NCI-H2196 (cell line): ENCODE measurements at regions not wholly inside any gene's neighbourhood (a gene's known extent, or its start where the extent isn't known, plus 50 kb on each side); places are given as distances from the start of the nearest gene placed in this dataset.
"Not testable (repeated sequence)": the region's sequence is repeated elsewhere in the genome, so short reads cannot be mapped to it uniquely, and the experiment has no call there.

Source experiments
- DNase-seq: peaks from one replicate; lab custom pipeline; 2025; ENCODE audit not compliant: unreplicated experiment; lab: John Stamatoyannopoulos, UW

DNA sequence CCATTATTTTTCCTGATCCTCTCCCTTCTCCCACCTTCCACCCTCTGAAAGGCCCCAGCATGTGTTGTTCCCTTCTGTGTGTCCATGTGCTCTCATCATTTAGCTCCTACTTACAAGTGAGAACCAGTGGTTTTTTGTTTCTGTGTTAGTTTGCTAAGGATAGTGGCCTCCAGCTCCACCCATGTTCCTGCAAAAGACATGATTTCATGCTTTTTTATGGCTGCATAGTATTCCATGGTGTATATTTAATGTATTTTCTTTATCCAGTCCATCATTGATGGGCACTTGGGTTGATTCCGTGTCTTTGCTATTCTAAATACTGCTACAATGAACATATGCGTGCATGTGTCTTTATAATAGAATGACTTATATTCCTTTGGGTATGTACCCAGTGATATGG lies 89.4 kb upstream of the C1orf174 start:
- DNase-seq, result no peak

DNA sequence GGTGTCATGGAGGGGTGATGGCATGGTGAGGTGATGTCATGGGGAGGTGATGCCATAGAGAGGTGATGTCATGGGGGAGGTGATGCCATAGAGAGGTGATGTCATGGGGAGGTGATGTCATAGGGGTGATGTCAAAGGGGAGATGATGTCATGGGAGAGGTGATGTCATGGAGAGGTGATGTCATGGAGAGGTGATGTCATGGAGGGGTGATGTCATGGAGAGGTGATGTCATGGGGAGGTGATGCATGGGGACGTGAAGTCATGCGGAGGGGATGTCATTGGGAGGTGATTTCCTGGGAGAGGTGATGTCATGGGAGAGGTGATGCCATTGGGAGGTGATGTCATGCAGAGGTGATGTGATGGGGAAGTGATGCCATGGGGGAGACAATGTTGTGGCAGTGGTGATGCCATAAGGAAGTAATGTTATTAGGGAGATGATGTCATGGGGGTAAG lies 92.1 kb upstream of the C1orf174 start:
- DNase-seq, result peak; percentile 7

DNA sequence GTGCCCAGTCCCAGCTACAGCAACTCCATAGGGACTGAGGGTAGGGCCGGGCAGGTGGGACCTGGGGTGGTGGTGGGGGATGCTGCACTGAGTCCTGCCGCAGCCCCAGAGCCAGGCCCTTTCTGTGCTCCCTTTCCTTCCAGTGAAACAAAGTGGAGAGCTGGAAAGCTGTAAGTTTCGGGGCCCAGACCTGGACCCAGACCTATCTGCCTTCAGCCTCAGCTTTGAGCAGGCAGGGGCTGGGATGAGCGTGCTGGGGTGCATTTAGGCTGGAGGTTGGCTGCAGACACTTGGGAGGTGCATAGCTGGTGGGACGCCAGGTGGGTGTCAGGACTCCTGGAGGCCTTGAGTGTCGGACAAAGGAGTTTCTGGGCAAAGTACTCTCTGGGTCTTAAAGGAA lies 92.7 kb upstream of the C1orf174 start:
- no peak for DNase-seq

DNA sequence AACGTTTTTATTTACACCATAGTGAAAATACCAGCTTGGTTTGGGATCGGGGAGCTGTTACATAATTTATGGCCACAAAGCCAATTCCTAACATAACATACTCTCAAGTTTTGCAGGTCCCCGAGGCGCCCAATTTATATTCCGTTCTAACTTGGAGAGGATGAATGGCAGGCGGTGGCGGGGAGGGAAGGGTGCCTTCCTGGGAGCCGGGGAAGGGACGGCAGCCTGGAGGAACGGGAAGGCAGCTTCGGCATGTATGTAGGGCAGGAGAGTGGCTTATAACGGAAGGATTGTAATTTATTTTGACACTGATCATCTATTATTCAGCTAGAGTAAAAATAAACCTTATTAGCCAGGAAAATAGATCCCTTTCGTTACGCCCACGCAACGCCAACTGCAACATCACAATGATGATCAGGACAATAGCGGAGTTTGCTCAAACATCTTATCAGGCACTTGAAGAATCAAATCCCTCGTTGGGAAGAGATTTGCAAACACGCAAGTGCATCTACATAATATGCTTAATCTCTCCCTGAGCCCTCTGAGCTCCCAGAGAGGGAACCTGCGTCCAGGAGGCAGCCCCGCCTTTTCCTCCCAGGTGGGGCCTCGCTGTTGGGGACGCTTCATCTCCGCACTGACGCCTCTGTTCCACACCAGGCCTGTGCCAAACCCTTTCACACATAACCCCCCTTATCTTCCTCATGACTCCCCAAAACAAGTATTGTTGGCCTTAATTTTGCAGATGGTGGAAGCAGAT lies 93.7 kb upstream of the C1orf174 start:
- DNase-seq, result no peak

DNA sequence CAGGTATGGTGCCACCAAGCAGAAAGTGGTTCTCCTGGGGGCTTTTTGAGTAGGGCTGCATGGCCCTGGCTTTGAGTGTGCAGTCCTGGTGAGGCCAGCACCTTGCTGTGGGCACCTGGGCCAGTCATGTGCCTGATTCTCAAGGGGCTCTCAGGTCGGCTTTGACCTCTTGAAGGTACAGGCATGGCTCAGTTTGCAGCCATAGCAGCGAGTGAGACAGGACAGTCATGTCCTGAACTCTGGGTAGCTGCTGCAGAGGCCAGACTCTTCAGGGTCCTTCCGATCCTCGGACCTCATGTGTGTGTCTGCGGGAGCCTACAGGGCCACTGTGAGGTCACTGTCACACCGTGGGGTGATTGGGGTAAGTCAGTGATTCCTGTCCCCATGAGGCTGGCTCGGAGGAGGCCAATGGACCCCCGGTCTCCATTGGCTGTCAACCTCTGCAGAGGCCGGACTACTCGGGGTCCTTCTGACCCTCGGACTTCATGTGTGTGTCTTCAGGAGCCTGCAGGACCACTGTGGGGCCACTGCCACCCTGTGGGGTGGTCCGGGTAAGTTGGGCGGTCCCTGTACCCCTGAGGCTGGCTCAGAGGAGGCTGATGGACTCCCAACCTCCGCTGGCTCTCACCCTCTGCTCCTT lies 95.2 kb upstream of the C1orf174 start:
- no peak for DNase-seq

DNA sequence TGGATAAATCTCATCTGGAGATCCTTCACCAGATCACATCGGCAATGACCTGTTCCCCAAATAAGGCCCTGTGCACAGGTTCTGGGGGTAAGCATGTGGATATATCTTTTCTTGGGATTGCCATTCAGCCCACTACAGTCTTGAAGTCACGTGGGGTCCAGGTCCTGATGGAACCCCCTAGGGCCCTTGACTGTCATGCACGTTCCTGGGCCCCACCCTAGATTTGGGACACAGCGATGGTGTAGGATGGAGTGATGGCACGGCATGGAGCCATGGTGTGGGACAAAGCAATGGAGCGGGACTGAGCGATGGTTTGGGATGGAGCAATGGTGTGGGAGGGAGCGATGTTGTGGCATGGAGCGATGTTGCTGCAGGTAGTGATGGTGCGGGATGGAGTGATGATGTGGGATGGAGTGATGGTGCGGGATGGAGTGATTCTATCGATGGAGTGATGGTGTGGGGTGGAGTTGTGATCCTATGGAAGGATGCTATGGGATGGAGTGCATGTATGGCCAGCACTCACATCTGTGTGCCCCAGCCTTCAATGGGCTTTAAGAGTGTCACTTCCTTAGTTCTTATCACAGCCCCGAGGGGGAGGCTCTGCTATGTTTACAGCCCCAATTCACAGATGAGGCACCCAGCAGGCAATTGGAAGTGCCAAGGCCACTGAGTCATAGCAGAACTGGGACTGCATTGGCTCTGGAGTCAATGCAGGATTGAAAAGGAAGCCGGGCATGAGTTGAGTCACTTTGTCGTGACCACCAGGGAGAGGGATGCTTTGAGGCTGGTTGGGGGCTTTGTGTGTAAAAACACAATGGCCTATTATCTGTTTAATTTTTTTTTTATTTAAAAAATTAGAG lies 97.0 kb upstream of the C1orf174 start:
- no peak for DNase-seq

DNA sequence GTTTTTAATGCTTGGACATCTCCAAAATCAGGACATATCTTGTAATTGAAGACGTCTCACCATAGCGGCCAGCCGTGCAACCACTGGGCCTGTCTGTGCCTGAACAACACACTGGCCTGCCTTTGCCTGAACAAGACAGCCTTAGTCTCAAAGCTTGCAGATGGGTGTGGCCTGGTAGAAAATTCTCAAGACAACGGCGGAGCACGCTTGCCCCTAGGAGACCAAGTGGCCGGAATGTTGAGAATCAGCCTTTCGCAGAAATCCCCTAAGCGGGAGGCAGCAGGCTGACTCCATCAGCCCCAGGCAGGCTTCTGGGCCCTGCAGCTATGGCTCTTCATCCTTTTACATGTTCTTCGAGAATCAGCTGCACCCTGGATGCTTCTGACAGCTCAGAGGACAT lies 98.0 kb upstream of the C1orf174 start:
- DNase-seq, result no peak

DNA sequence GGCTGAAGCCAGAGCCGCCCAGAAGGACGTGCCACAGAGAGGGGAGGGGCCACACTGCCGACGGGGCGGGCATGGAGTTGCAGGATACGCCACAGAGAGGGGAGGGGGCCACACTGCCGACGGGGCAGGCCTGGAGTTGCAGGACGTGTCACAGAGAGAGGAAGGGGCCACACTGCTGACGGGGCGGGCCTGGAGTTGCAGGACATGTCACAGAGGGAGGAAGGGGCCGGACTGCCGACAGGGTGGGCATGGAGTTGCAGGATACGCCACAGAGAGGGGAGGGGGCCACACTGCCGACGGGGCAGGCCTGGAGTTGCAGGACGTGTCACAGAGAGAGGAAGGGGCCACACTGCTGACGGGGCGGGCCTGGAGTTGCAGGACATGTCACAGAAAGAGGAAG lies 99.4 kb upstream of the C1orf174 start:
- not testable (repeated sequence) for DNase-seq

DNA sequence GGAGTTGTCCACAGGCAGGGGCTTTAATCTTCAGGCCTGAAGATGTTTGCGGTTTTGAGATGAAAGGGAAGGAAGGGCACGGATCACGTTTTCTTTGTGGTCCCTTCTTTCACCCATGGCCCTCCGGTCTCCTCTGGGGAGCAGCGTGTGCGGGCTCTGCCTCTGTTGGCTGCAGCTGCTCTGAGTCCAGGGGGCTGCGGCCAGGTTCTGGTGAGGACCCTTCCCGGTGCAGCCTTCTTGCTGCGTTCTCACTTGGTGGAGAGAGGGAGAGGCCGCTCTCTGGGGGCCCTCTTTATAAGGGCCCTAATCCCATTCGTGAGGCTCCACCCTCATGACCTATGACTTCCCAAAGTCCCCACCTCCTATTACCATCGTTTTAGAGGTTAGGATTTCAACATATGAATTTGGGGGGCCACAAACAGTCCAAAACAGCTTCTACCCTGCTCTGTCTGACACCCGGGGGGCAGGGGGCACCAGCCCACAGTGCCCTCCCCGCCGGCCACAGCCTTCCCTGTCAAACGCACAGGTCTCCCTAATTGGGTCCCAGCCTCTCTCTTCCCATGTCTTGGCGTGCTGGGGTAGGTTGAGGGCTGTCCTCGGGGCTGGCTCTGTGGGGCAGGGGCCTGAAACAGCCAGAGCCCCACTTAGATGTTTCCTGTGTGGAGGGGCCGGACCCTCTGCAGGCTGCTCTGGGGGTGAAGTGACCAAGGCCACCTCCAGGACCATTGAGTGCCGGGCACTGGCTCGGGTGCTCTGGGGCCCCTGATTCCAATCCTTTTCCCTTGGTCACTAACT lies 100.1 kb upstream of the C1orf174 start:
- no peak for DNase-seq

DNA sequence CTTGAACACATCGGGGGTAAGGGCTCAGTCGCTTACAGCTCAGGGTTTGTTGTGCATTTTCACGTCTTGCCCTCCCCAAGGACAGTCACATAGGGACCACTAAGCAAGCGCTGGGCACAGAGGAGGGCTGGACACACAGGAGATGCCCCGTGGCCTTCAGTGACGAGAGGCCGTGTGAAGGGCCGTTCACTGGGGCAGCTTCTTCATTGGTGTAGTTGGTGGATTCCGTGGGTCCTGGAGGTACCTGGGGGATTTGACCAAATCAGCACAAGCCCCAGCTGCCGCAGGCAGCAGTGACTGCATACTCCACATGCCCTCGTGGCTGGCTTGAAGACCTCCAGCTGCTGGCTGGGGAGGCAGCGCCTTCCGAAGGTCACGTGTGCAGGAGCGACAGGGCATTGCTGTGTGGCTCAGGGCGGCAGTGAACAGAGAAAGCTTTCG lies 100.8 kb upstream of the C1orf174 start:
- DNase-seq, result no peak

DNA sequence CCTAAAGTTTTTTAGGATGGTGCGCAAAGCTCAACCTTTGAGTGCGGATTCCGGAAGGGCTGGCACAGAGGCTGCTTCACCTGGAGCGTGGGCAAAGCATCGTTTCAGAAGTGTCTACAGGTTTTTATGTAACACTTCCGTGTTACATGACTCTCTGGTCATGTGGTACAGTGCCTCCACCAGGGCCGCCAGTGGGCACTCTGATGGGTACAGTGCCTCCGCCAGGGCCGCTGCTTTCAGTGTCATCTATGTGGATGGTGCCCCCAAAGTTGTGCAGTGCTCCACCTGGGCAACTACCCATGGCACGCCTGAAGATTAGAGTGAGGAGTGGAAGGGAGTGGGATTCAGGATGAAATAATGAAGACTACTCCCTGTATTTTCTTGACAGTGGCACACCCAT lies 101.4 kb upstream of the C1orf174 start:
- DNase-seq, result no peak

DNA sequence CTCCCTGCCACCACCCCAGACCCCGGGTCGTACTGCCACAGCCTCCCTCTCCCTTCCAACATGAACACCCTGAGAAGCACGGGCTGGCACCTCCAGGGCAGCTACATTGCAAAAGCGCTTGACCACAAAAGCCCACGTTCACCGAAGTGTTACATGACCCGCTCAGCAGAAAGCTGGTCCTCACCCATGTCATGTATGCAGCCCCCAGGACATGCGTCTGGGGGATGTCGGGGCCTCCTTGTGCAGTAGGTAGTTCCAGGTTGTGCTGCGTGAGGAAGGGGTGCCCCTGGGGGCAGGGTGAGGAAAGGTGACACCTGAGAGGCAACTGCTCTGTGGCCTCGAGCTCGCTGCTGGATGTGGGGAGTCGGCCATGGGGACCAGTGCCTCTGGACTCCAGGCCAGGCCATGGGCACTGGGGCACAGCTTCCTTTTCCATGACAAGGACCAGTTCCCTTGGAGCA lies 102.0 kb upstream of the C1orf174 start:
- no peak for DNase-seq

DNA sequence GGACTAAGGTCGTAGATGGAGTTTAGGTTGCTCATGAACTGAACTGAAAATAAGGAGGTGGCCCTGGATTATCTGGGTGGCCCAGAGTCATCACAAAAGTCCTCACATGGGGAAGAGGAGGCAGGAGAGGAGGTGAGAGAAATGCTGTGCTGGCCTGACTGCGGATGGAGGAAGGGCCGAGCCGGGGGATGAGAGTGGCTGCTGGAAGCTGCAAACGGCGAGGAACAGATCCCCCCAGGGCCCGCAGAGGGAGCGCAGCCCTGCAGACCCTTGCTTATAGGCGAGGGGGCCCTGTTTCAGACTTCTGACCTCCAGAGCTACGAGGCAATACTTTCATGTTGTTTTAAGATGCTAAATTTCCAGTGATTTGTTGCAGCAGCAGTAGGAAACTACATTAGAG lies 102.7 kb upstream of the C1orf174 start:
- no peak for DNase-seq

DNA sequence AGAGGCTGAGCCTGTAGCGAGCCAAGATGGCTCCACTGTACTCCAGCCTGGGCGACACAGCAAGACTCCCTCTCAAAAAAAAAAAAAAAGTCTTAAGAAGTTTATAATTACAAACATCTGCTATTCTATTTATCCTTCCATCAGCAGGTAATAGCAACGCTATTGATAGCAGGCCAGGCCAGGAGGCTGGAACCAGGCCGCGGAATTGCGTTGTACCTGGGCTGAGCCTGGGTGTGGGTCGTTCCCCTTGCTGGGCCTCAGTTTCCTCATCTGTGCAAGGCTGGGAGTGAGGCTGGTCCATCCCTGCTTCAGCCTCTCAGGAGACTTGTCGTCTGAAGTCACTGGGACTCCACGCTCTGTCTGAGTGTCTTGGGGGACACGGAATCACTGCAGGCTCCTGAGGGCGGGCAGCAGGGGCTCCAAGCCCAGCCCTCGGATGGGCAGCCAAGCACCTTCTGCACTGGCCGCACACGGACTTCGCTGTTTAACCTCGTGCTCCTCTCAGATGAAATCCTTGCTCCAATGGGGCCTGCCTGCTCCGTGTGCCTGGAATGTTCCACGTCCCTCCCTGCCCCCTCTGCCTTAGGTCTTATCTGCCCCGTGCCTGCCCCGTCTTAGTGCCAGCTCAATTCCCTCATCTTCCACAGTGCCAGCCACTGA lies 103.9 kb upstream of the C1orf174 start:
- DNase-seq, result no peak

DNA sequence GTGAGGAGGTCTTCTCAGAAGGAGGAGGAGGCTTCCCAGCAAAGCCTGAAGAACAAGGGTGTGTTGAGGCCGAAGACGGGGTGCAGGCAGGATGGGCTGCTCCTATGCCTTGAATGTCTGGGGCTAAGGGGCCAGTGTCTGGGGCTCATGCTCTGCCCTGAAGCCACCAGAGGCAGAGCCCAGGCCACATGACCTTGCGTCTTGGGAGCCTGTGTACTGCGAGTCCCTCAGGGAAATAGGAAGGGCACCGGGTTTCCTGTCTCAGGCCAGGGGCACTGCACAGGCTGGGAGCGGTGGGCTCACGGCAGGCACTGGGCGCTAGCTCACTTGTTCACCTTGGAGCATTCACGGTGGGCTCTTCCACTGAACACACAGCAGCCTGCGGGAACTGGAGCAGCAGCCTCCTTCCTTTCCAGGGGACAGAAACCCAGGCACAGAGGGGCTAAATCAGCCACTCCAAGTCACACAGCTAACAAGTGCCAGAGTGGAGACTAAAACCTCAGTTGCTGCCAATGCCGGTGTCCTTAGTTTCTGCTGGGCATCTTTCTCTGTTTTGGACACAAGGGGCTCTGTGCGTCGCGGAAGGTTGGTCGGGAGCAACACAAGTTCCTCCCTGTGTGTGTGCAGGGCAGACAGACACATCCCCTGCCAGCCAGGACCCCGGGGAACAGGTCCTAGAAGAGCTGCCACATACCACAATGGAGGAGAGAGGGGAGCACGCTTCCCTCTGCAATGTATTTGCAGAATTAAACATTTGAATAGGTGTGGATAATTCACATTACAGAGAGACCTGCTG lies 104.8 kb upstream of the C1orf174 start:
- no peak for DNase-seq

DNA sequence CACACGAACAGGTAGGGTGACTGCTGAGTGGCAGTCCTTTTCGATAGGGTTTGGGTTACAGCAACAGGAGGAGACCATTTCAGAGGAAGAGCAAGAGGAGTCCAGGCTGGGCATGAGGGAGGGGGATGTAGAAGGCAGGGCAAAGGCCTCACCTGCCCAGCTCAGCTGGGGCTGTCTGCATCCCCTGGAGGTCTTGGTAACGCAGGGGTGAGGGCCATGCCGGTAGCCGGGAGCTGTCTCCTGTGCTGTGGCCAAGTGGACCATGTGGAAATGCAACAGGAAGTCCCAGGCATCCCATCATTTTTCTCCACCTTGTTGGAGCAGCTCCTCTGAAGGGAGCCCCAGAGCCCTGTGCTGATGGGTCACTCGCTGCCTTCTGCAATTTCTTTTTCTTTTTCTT lies 105.4 kb upstream of the C1orf174 start:
- DNase-seq, result no peak

DNA sequence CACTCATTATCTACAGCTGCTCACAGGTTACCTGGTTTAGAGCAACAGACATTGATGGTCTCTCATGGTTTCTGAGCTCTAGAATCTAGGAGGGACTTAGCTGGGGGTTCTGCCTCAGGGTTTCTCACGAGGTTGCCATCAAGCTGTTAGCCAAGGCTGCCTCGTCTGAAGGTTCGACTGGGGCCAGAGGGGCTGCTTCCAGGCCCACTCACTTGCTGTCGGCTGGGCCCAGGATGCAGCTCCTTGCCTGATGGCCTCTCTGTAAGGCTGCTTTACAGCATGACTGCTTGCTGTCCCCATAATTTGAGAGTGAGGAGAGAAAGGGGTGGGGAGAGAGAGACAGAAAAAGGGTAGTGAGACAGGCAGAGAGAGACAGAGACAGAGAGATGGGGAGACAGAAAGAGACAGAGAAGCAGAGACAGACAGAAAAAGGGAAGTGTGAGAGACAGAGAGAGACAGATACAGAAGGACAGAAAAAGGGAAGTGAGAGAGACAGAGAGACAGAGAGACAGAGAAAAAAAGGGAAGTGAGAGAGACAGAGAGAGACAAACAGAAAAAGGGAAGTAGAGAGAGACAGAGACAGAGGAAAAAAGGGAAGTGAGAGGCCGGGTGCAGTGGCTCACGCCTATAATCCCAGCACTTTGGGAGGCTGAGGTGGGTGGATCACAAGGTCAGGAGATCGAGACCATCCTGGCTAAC lies 106.8 kb upstream of the C1orf174 start:
- no peak for DNase-seq

DNA sequence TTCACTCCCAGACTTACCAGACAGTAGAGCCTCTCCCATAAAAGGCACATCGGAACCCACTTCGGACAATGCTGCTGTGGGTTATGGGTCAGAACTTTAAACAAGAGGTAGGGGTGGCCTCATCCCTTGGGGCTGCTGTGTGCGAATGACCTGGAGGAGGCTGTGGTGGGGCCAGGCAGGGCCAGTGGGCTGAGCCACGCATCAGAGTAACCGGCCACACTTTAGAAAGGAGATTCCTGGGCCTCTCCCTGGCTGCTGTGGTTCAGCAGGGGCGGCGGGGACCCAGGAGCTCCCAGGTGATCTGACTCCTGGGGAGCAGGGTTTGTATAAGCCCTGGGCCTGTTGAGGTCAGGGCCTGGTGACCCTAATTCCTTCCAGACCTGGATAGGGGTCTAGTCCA lies 110.2 kb upstream of the C1orf174 start:
- no peak for DNase-seq
